SH-SY5Y (cell line): ENCODE measurements at regions not wholly inside any gene's neighbourhood (a gene's known extent, or its start where the extent isn't known, plus 50 kb on each side); places are given as distances from the start of the nearest gene placed in this dataset.

Experiments
- GATA2 ChIP-seq: IDR thresholded peaks from 2 replicates; pipeline ENCODE4 v1.6.1; 2011; ENCODE audit warnings: mild to moderate bottlenecking, low read depth, low read length
- GATA3 ChIP-seq: IDR thresholded peaks from 2 replicates; pipeline ENCODE4 v1.6.1; 2011; ENCODE audit warnings: low read depth, mild to moderate bottlenecking, low read length, moderate library complexity

- TF ChIP-seq GATA2: no peak
- TF ChIP-seq GATA3: no peak
These were observed 997.1 kb downstream of the CDH18 start for GRCh38 chr5:18990852-18991251.
